Natural killer cell treated with Interleukin-12 subunit alpha and Interleukin-12 subunit beta and Interleukin-15 and Interleukin-18, amount 100 ng/mL, for 72 hours (primary cell): ENCODE measurements at regions not wholly inside any gene's neighbourhood (a gene's known extent, or its start where the extent isn't known, plus 50 kb on each side); places are given as distances from the start of the nearest gene placed in this dataset.

Experiments used
- ATAC-seq, 2 donors: fragments of 150-1000 bp; cut with Tn5 transposase in 1 of 2; sonication (Bioruptor Pico), chemical (Tn5 transposase) in 1 of 2; 2 replicates each; pipeline ENCODE4 v1.10.0; 2021
- DNase-seq: peaks from one replicate; pipeline ENCODE4 v3.0.0; 2022; ENCODE audit warnings: low spot score
- H3K27ac Mint-ChIP-seq, 2 donors: 1 replicate in 1 of 2; 2 replicates in 1 of 2; pipeline ENCODE4 v1.8.0; 2022; ENCODE audit warnings: mixed read lengths in 2 of 2, mild to moderate bottlenecking in 1 of 2, moderate library complexity in 1 of 2
- H3K27me3 Mint-ChIP-seq, 2 donors: 1 replicate in 1 of 2; 2 replicates in 1 of 2; pipeline ENCODE4 v1.8.0; 2022; ENCODE audit warnings: mixed read lengths in 2 of 2
- H3K36me3 Mint-ChIP-seq: one replicate; pipeline ENCODE4 v1.8.0; 2022; ENCODE audit warnings: mixed read lengths
- H3K4me1 Mint-ChIP-seq, 2 donors: 1 replicate in 1 of 2; 2 replicates in 1 of 2; pipeline ENCODE4 v1.8.0; 2022; ENCODE audit warnings: low read depth in 2 of 2, mixed read lengths in 2 of 2, mild to moderate bottlenecking in 1 of 2
- H3K4me3 Mint-ChIP-seq: one replicate; pipeline ENCODE4 v1.8.0; 2022; ENCODE audit warnings: mixed read lengths
- H3K9me3 Mint-ChIP-seq: 2 replicates; pipeline ENCODE4 v1.8.0; 2022; ENCODE audit warnings: mixed read lengths

DNA sequence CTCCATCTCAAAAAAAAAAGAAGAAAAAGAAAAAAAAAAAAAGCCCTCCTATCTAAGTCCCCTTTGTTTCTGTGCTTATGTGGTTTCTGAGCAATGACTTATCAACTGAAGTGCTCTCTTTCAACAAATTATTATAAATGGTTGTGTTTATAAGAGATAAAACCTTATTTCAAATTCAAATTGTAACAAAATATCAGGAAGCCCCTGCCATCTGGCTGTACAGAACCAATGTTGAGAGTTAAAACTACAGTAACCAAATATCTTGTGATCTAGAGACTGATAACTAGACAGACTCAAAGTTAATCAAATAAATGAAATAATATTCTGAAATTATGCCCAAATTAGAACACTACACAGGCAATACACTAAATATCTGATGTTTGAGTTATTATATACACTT, 143.0 kb upstream of the CPNE8 start:
- Mint-ChIP-seq H3K4me1 (no peaks in the 10 kb centered on the region), H3K9me3 (peaks cover 7% of the 10 kb centered on the region), H3K4me3 (no peak overlapping the region), H3K36me3 (no peaks in the 10 kb centered on the region), H3K27me3 (no peaks in the 10 kb centered on the region), H3K27ac (no peak overlapping the region)
- no peak for ATAC-seq
- no peak for DNase-seq

DNA sequence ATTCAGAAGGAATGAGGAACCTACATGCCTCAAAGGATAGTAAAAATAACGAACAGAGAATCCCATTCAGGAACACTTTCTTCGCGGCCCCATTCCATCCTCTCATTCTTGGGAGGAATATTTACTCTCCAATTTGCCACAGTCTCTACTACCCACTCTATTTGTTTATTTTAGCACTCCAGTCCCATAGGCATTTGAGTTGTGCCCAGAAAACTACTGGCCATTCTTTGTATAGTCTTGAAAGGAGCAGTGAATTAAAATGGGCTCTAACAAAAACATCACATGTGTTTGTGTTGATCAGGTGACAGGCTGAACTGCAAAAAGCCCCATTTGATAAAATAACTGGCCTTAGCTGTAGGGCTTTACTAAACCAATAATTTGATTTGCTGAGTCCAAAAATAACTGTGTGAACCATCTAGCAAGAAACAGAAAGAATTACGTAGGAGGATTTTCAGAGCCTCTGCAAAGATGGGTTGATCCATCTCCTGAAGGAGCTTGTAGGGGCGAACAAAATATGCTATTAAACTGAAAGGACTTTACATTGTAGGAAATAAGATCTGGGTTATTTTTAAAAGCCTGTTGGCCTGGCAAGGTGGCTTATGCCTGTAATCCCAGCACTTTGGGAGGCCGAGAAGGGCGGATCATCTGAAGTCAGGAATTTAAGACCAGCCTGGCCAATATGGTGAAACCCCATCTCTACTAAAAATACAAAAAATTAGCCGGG, 142.3 kb upstream of the CPNE8 start:
- DNase-seq = no peak
- Mint-ChIP-seq H3K4me3 (no peak overlapping the region), H3K9me3 (peaks cover 3% of the 10 kb centered on the region), H3K4me1 (no peaks in the 10 kb centered on the region), H3K36me3 (no peaks in the 10 kb centered on the region), H3K27me3 (no peaks in the 10 kb centered on the region), H3K27ac (no peak overlapping the region)
- ATAC-seq = no peak

DNA sequence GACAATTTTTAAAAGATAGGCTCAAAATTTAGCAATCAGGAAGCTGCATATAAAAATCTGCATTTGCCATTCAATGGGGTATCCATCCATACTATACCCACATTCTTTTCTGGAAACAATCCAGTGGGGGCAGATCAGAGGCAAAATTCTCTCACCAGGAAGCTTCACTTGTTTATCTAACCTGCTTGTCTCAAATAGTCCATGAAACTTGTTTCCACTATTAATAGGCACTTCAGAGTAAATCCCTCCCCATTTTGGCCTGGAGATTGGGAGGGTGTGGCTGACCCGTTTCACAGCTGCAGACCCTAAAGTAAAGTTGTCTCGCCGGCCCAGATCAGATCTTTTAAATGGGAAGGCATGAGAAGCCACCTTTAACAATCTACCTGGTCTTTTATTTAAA, 139.4 kb upstream of the CPNE8 start:
- Mint-ChIP-seq H3K27me3 (peaks cover 0 to 6% of the 10 kb centered on the region in 2 donors), H3K36me3 (no peaks in the 10 kb centered on the region), H3K4me1 (no peaks in the 10 kb centered on the region), H3K27ac (no peak overlapping the region), H3K9me3 (peaks cover 3% of the 10 kb centered on the region), H3K4me3 (no peak overlapping the region)
- no peak for ATAC-seq
- no peak for DNase-seq

DNA sequence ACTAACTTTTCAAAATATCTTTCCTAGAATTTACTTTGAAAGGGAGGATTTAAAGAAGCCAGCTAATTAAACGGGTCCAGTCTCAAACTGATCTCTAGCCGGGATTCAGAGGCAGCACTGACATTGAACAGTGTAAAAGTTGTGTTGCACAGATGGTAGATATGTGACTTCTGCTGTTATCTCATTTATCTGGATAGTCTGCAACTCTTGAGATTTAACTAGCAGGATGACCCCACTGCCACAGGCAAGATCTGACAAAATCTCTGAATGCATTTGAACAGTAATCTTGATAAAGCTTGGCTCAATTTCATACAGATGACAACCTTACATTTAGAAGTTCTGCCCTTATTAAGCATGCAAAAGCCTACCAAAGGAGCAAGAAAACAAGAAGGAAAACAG, 138.0 kb upstream of the CPNE8 start:
- Mint-ChIP-seq H3K9me3 (peaks cover 3% of the 10 kb centered on the region), H3K27me3 (peaks cover 0 to 6% of the 10 kb centered on the region in 2 donors), H3K4me1 (no peaks in the 10 kb centered on the region), H3K27ac (no peak overlapping the region), H3K36me3 (no peaks in the 10 kb centered on the region), H3K4me3 (no peak overlapping the region)
- DNase-seq (no peak), ATAC-seq (no peak)

DNA sequence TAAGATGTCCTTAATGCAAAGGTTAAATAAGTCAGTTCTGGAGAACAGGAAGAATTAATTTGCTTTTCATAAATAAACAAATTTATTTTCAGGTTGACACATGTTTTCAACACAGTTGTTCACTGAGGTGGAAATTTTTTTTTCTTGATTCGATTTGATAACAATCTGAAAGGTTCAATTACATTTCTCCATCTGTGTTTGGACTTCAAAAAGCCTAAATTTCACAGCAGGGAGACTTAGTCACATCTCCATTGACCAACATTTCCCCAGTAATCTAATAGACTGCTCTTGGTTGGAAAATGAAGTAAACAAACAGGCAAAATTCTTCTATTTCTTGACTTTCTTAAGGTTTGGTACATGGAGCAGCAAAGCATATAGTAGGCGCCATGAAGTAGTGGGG, 134.9 kb upstream of the CPNE8 start:
- Mint-ChIP-seq H3K36me3 (no peaks in the 10 kb centered on the region), H3K4me1 (no peaks in the 10 kb centered on the region), H3K27ac (no peak overlapping the region), H3K4me3 (no peak overlapping the region), H3K9me3 (no peaks in the 10 kb centered on the region), H3K27me3 (peaks cover 0 to 6% of the 10 kb centered on the region in 2 donors)
- ATAC-seq (no peak), DNase-seq (no peak)

DNA sequence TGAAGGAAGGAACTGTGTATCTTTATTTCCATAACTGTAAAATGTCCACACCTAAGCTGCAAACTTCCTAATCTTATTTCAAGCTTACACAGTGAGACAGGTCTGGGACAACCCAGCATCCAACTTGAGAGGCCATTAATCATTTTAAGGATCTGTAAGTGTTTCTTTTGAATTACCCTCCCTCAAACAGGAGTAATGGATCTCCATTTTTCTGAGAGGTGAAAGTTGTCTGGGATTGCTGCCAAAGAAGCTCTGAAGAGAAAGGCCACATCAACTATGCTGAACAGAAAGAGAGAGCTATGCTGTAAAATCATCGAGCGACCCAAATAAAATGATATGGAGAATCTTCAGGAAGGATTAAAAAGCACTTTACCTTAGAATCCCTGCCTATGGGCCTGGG, 131.7 kb upstream of the CPNE8 start:
- ATAC-seq (no peak), DNase-seq (no peak)
- no peaks in the 10 kb centered on the region for H3K4me1 Mint-ChIP-seq
- H3K9me3 Mint-ChIP-seq = no peaks in the 10 kb centered on the region
- H3K4me3 Mint-ChIP-seq = no peak overlapping the region
- H3K27me3 Mint-ChIP-seq = peaks cover 0 to 6% of the 10 kb centered on the region in 2 donors
- no peak overlapping the region for H3K27ac Mint-ChIP-seq
- no peaks in the 10 kb centered on the region for H3K36me3 Mint-ChIP-seq

DNA sequence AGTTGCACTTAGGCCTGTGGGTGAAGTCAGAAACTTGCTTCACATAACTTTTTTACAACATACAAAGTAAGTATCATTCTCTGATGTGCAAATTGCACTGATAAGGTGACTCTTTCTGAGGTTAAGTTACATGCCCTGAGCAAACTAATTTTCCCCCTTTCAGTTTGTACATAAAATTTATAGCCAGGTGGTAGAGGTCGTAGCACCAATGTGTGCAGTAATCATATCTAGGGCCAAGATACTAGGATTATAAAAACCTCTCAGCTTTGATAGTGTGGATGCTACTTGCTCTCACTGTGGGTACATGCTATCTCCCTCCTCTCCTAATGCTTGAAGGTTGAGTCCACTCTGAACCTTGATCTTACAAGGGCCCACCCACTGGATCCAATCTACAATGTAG, 130.7 kb upstream of the CPNE8 start:
- Mint-ChIP-seq H3K27me3 (peaks cover 0 to 5% of the 10 kb centered on the region in 2 donors), H3K36me3 (no peaks in the 10 kb centered on the region), H3K9me3 (no peaks in the 10 kb centered on the region), H3K4me1 (no peaks in the 10 kb centered on the region), H3K4me3 (no peak overlapping the region), H3K27ac (no peak overlapping the region)
- ATAC-seq (no peak), DNase-seq (no peak)

DNA sequence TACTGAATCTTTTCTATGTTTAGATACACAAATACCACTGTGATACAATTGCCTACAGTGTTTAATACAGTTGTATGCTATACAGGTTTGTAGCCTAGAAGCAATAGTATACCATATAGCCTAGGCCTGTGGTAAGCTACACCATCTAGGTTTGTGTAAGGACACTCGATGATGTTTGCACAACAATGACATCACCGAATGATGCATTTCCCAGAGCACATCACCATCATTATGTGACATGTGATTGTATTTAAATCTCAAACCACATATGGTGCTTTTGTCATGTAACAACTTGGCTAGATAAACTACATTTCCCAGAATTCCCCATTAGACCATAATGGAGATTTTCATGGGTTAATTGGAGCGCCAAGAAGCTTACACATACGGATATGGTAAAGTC, 128.4 kb upstream of the CPNE8 start:
- Mint-ChIP-seq H3K4me1 (no peaks in the 10 kb centered on the region), H3K27me3 (no peaks in the 10 kb centered on the region), H3K27ac (no peak overlapping the region), H3K36me3 (no peaks in the 10 kb centered on the region), H3K4me3 (no peak overlapping the region), H3K9me3 (no peaks in the 10 kb centered on the region)
- DNase-seq (no peak), ATAC-seq (no peak)

DNA sequence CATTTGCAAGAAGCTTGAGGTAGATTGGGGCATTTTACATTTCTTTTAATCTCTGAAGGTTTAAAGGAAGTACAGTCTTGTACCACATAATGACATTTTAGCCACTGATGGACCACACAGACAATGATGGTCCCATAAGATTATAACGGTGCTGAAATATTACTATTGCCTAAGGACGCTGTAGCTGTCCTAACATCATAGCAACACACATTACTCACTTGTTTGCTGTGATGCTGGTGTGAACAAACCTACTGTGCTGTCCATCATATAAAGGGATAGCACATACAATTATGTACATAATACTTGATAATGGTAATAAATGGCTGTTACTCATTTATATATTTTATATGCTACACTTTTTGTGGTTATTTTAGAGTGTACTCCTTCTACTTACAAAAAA, 127.1 kb upstream of the CPNE8 start:
- no peak for DNase-seq
- Mint-ChIP-seq H3K4me3 (no peak overlapping the region), H3K4me1 (no peaks in the 10 kb centered on the region), H3K27ac (no peak overlapping the region), H3K9me3 (peaks cover 7% of the 10 kb centered on the region), H3K27me3 (no peaks in the 10 kb centered on the region), H3K36me3 (no peaks in the 10 kb centered on the region)
- ATAC-seq = no peak

DNA sequence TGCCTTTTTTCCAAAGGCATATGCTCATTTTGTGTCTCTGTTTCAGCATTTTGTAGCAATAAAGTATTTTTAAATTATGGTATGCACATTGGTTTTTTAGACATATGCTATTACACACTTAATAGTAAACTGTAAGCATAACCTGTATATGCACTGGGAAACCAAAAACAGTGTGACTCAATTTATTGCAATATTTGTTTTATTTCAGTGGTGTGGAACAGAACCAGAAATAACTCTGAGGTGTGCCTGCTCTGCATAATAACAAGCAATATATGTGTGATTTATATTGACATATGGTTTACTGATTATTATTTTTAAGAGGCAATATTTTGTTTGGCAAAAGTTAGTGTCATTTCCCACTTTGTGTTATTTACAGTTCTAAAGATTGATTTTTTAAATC, 126.6 kb upstream of the CPNE8 start:
- ATAC-seq (no peak), DNase-seq (no peak)
- no peak overlapping the region for H3K27ac Mint-ChIP-seq
- peaks cover 10% of the 10 kb centered on the region for H3K9me3 Mint-ChIP-seq
- no peak overlapping the region for H3K4me3 Mint-ChIP-seq
- H3K4me1 Mint-ChIP-seq = no peaks in the 10 kb centered on the region
- no peaks in the 10 kb centered on the region for H3K36me3 Mint-ChIP-seq
- H3K27me3 Mint-ChIP-seq = no peaks in the 10 kb centered on the region

DNA sequence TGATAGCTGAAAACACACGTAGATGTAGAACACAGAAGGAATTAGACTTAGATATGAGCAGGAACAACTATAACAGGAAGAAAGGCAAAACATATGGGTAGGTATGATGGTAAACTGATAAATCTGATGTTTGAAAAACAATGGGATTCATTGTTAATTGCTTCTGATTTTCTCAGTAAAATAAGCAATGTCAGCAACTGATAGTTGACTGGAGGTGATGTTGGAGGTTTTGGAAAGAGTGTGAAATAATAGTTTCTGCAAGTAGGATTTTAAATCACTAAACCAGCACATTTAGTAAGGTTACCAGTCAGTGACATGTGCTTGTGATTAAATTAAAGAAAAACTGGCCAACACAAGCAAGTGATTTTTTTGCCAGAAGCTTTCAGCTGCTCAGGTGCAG, 123.0 kb upstream of the CPNE8 start:
- H3K27ac Mint-ChIP-seq = no peak overlapping the region
- no peak for ATAC-seq

DNA sequence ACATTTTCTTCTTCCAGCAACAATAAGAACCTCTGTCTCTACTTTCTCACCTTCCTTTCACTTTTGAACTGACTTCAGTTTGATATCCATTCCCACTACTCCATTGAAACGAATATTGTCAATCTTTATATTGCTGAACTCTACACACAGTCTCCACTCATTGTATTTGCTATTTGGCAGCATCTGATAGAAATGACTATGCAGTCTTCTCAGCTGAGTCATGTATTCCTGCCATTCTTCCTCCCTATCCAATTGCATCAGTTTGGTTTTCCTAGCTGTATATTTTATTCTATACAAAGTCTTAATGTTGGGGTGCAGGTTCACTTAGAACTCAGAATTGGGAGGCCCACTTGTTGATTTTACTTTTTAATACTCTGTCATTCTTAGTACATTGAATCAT, 107.5 kb upstream of the CPNE8 start:
- peaks cover under 1% of the 10 kb centered on the region for H3K36me3 Mint-ChIP-seq
- peaks cover 11% of the 10 kb centered on the region for H3K9me3 Mint-ChIP-seq
- H3K4me1 Mint-ChIP-seq = no peaks in the 10 kb centered on the region

More for the DNA sequence above, 123.0 kb upstream of the CPNE8 start:
- Mint-ChIP-seq H3K4me3 (no peak overlapping the region), H3K36me3 (no peaks in the 10 kb centered on the region), H3K4me1 (no peaks in the 10 kb centered on the region), H3K27me3 (no peaks in the 10 kb centered on the region), H3K9me3 (peaks cover 17% of the 10 kb centered on the region)
- no peak for DNase-seq

DNA sequence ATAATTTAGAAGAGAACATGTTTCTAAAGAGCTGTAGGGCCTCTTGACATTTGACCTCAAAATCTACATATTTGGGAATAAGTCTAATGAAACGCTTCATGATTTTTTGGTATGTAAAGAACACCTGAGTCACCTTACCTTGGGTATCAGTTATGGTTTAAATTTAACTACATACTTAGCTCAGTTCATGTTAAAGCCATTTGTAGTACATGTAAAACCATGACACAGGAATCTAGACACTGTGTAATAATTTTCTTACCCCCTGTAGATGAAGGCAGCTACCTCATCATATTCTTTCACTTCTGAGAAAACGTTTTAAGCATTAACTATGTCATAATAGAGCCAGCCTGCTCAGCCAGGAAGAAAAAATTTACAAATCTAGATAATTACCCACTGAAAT, 105.8 kb upstream of the CPNE8 start:
- no peak overlapping the region for H3K27ac Mint-ChIP-seq
- peaks cover 4% of the 10 kb centered on the region for H3K36me3 Mint-ChIP-seq
- DNase-seq = no peak
- peaks cover 16% of the 10 kb centered on the region for H3K9me3 Mint-ChIP-seq
- no peaks in the 10 kb centered on the region for H3K4me1 Mint-ChIP-seq
- no peak overlapping the region for H3K4me3 Mint-ChIP-seq
- no peaks in the 10 kb centered on the region for H3K27me3 Mint-ChIP-seq
- no peak for ATAC-seq

More for the DNA sequence above, 107.5 kb upstream of the CPNE8 start:
- DNase-seq (no peak), ATAC-seq (no peak)
- no peak overlapping the region for H3K27ac Mint-ChIP-seq
- no peaks in the 10 kb centered on the region for H3K27me3 Mint-ChIP-seq
- H3K4me3 Mint-ChIP-seq = no peak overlapping the region

DNA sequence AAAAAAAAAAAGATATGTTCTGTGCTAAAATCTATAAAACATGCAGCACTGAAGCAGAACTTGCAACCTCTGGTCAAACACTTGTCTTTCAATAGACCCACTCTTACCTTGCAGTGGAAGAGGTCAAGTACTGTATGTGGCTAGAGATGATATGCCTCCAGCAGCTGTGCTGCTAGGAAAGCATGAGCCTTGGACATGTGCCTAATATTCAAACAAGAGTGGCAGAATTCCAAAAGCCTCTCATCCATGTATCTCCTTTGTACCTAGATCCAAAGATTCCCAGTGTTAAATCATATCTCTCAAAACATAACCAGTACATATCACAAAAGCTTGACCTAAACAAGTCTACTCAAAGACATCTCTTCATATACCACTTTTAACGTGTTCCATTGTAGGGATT, 105.0 kb upstream of the CPNE8 start:
- Mint-ChIP-seq H3K4me3 (no peak overlapping the region), H3K9me3 (peaks cover 16% of the 10 kb centered on the region), H3K27me3 (no peaks in the 10 kb centered on the region), H3K36me3 (peaks cover 4% of the 10 kb centered on the region), H3K4me1 (no peaks in the 10 kb centered on the region), H3K27ac (no peak overlapping the region)
- ATAC-seq (no peak), DNase-seq (no peak)

DNA sequence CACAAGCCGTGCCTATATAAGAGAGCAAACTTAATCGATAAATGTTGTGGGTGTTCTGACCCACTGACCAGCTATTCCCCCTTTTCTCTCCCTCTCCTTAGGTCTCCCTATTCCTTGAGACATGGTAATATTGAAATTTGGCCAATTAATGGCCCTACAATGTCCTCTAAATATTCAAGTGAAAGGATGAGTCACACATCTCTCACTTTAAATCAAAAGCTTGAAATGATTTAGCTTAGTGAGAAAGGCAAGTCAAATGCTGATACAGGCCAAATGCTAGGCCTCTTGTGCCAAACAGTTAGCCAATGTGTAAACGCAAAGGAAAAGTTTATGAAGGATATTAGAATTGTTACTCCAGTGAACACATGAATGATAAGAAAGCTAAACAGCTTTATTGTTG, 102.2 kb upstream of the CPNE8 start:
- DNase-seq (no peak), ATAC-seq (no peak)
- no peaks in the 10 kb centered on the region for H3K4me1 Mint-ChIP-seq
- no peak overlapping the region for H3K4me3 Mint-ChIP-seq
- peaks cover 7% of the 10 kb centered on the region for H3K9me3 Mint-ChIP-seq
- H3K27ac Mint-ChIP-seq = no peak overlapping the region
- no peaks in the 10 kb centered on the region for H3K27me3 Mint-ChIP-seq
- H3K36me3 Mint-ChIP-seq = peaks cover 4% of the 10 kb centered on the region
